ENCODE measurements at regions not wholly inside any gene's neighbourhood (a gene's known extent, or its start where the extent isn't known, plus 50 kb on each side); places are given as distances from the start of the nearest gene placed in this dataset.

DNA sequence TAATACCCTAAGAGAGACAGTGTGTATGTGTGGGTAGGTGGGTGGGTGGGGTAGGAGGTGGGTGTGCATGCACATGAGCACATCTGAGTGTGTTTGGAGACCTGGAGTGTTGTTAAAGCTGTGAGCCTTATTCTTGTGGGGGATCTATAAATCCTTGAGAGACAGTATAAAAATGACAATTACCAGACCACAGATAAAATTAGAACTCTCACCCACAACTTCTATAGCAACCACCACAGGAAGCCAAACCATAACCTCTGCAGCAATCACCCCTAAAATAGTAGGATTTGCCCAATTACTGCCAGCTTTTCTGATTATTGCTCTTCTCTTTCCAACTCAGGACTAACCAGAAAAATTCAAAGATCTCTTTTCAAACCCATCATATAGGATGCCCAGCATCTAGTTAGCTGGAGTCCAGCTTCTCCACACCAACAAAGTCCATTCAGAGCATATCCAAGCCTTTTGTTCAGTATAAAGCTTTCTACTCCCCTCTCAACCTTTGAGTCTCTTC is 93.4 kb upstream of the SLITRK1 start:
- DNase-seq (ENCODE audit: low read depth) = peak; percentile 33
- TF ChIP-seq, protein P1, sequence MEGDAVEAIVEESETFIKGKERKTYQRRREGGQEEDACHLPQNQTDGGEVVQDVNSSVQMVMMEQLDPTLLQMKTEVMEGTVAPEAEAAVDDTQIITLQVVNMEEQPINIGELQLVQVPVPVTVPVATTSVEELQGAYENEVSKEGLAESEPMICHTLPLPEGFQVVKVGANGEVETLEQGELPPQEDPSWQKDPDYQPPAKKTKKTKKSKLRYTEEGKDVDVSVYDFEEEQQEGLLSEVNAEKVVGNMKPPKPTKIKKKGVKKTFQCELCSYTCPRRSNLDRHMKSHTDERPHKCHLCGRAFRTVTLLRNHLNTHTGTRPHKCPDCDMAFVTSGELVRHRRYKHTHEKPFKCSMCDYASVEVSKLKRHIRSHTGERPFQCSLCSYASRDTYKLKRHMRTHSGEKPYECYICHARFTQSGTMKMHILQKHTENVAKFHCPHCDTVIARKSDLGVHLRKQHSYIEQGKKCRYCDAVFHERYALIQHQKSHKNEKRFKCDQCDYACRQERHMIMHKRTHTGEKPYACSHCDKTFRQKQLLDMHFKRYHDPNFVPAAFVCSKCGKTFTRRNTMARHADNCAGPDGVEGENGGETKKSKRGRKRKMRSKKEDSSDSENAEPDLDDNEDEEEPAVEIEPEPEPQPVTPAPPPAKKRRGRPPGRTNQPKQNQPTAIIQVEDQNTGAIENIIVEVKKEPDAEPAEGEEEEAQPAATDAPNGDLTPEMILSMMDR (IDR thresholded peaks at IDR 0.05; ENCODE audit: insufficient read depth, low read depth, low read length, missing control alignments) = no peak
- no peak overlapping the region for H3K4me3 ChIP-seq (ENCODE audit: low read depth, low read length)

DNA sequence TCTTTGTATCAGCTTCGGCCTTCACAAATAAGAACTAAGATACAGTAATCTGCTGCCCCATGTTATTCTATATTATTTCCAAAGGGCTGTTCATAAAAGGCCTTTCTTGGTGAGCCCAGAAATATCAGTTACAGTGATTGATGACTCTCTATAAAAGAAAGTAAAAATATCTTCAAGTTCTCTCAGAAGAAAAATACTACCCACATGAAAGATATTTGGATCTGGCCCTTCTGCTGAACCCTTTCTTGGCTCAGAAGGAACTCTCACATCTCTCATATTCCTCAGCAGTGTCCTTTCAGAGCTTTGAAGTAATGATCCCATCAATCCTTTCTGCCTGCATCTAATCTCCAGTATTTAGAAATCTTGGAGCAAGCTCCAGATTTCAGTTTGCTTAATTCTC is 76.3 kb upstream of the SLITRK1 start:
- DNase-seq (ENCODE audit: low read depth) = no peak
- no peak overlapping the region for H3K4me3 ChIP-seq (ENCODE audit: low read depth, low read length)
- TF ChIP-seq, protein P1 (IDR thresholded peaks at IDR 0.05; ENCODE audit: insufficient read depth, low read depth, low read length, missing control alignments) = no peak

DNA sequence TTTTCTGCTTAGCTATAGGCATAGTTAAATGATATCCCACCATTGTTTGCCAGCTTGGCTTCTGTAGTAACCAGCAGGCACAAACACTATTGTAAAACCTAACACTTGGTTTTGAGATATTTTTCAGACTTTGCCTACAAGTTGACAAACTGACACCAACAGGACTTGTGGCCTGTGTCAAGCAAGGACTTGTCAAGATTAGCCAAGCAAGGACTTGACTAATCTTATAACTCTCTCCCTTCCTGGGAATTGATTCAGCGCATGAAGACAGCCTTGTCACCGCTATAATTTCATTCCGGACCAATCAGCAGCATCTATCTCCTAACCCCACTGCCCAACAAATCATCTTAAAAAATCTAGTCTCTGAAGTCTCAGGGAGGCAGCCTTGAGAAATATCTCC is 72.7 kb upstream of the SLITRK1 start:
- DNase-seq (ENCODE audit: low read depth) = no peak
- TF ChIP-seq, protein P1 (IDR thresholded peaks at IDR 0.05; ENCODE audit: insufficient read depth, low read depth, low read length, missing control alignments) = no peak
- H3K4me3 ChIP-seq (ENCODE audit: low read depth, low read length) = no peak overlapping the region

DNA sequence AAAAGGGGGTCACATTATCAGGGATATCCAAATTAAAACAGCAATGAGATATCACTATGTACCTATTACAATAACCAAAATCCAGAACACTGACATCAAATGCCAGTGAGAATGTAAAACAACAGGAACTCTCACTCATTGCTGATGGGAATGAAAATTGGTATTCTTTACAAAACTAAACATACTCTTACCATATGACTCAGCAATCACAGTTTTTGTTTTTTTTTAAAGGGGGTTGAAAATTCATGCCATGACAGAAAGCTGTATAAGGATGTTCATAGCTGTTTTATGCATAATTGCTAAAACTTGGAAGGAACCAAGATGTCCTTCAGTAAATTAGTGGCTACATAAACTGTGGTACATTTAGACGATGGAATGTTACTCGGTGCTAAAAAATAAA is 71.6 kb upstream of the SLITRK1 start:
- TF ChIP-seq, protein P1 (IDR thresholded peaks at IDR 0.05; ENCODE audit: insufficient read depth, low read depth, low read length, missing control alignments) = no peak

DNA sequence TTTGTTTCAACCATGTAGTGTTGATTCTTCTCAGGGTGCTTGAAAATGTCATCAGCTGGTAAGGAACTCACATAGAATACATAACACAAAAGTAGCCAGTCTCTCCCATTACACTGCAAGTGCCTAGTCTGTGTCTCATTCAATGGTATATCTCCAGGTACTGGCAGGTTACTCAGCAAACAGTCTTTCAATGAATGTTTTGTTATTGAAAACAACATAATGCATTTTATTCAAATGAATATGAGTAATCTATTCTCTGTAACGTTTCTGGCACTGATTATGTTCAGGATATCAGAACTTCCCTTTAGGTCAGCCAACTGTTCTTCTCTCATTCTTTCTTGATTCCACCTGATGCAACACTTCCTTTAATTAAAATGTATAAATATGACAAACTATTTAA is 68.0 kb upstream of the SLITRK1 start:
- DNase-seq (ENCODE audit: low read depth) = no peak
- TF ChIP-seq, protein P1 (IDR thresholded peaks at IDR 0.05; ENCODE audit: insufficient read depth, low read depth, low read length, missing control alignments) = no peak
- no peak overlapping the region for H3K4me3 ChIP-seq (ENCODE audit: low read depth, low read length)

More for the DNA sequence above, 71.6 kb upstream of the SLITRK1 start:
- no peak for DNase-seq (ENCODE audit: low read depth)
- H3K4me3 ChIP-seq (ENCODE audit: low read depth, low read length) = no peak overlapping the region

DNA sequence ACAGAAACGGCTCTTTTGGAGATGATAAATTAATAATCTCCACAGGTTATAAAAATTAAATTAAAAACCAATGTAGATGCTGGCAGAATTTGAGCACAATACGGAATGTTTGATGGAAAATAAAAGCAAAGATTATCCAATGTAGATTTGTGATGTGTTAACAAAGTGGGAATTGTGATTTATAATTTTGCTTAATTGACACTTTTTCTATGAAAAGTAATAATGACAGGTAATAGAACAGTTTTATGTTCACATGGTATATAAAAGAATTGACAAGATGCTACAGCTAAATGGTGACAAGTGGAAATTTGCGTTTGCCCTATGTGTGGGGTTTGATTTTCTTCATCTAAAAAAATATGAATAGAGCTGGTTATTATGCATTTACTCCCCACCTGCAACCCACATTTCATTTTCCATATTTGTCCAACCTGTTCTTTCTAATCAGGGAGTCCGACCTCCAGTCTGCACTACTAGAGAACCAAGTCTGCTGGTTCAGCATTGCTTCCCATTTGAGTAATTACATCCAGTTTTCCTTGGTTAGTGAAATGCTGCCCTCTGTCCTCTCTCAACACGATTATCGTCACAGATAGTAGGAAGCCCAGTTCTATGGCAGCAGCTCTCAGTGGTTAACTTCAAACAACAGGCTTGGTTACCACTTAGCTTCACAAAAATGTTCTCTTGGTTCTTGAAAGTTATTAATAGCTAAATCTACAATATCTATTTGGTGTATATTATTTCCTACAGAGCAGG is 61.4 kb upstream of the SLITRK1 start:
- DNase-seq (ENCODE audit: low read depth) = peak; percentile 6
- H3K4me3 ChIP-seq (ENCODE audit: low read depth, low read length) = no peak overlapping the region
- TF ChIP-seq, protein P1 (IDR thresholded peaks at IDR 0.05; ENCODE audit: insufficient read depth, low read depth, low read length, missing control alignments) = no peak

Measured in GM12865 (cell line).